PC-9 (cell line): ENCODE measurements at regions not wholly inside any gene's neighbourhood (a gene's known extent, or its start where the extent isn't known, plus 50 kb on each side); places are given as distances from the start of the nearest gene placed in this dataset.

Experiments
- CTCF ChIP-seq: fragments of 200-600 bp; sonication (generic); conservative IDR thresholded peaks from 2 replicates; pipeline ENCODE4 v1.6.1; 2017; ENCODE audit warnings: mixed run types, antibody characterized with exemption, mild to moderate bottlenecking, moderate library complexity
- EZH2 ChIP-seq: fragments of 200-600 bp; sonication (generic); IDR thresholded peaks from 2 replicates; pipeline ENCODE4 v1.8.0; 2017; ENCODE audit warnings: antibody characterized with exemption, low read depth

- TF ChIP-seq CTCF (no peak), EZH2 (no peak)
Measured at GRCh38 chr2:15792331-15792730, 148.0 kb upstream of the MYCN start.
